PC-3 (cell line): ENCODE measurements at regions not wholly inside any gene's neighbourhood (a gene's known extent, or its start where the extent isn't known, plus 50 kb on each side); places are given as distances from the start of the nearest gene placed in this dataset.

ENCODE experiments used
- ATAC-seq: fragments of 200-7000 bp; cut with Tn5 transposase; 2 replicates; pipeline ENCODE4 v1.9.1; 2020; ENCODE audit warnings: mild to moderate bottlenecking, moderate library complexity
- BruUV-seq: library from RNA; stranded (reverse); fragments of 400-500 nt; replicated peaks from 2 replicates; lab custom pipeline; 2021; lab: Mats Ljungman, UMichigan
- CTCF ChIA-PET: fragments of 300-600 bp; sonication (Branson Sonifier 250); formaldehyde crosslinking; loops from one replicate; lab custom pipeline; 2022; ENCODE audit warnings: antibody characterized with exemption; lab: Charles Lee
- POLR2A ChIA-PET: fragments of 300-600 bp; sonication (Branson Sonifier 250); formaldehyde crosslinking; loops from one replicate; lab custom pipeline; 2022; ENCODE audit warnings: antibody characterized with exemption; ENCODE audit not compliant: unreplicated experiment; lab: Charles Lee
- DNase-seq: peaks from one replicate; pipeline ENCODE4 v3.0.0-alpha.2; 2015
- H2AFZ ChIP-seq: fragments of 300-600 bp; sonication (generic); 2 replicates; pipeline ENCODE4 v1.6.0; 2016; ENCODE audit warnings: antibody characterized with exemption, low read length
- H3F3A ChIP-seq: fragments of 300-600 bp; sonication (generic); one replicate; pipeline ENCODE4 v1.6.0; 2017; ENCODE audit warnings: antibody characterized with exemption, low read length, control low read depth, mild to moderate bottlenecking; ENCODE audit not compliant: unreplicated experiment
- H3K27ac ChIP-seq: fragments of 300-600 bp; sonication (generic); 2 replicates; pipeline ENCODE4 v1.5.1; 2016; ENCODE audit warnings: mild to moderate bottlenecking, low read length
- H3K27me3 ChIP-seq: fragments of 300-600 bp; sonication (generic); 2 replicates; pipeline ENCODE4 v1.6.1; 2016; ENCODE audit warnings: low read length, mixed read lengths
- H3K36me3 ChIP-seq: fragments of 300-600 bp; sonication (generic); 2 replicates; pipeline ENCODE4 v1.6.1; 2016; ENCODE audit warnings: low read depth, mixed run types, low read length, mixed read lengths
- H3K4me1 ChIP-seq: fragments of 300-600 bp; sonication (generic); 2 replicates; pipeline ENCODE4 v1.5.1; 2016; ENCODE audit warnings: low read length; ENCODE audit not compliant: insufficient read depth
- H3K4me2 ChIP-seq: fragments of 300-600 bp; sonication (generic); 2 replicates; pipeline ENCODE4 v1.6.0; 2016; ENCODE audit warnings: low read length
- H3K4me3 ChIP-seq: fragments of 300-600 bp; sonication (generic); 2 replicates; pipeline ENCODE4 v1.5.1; 2016; ENCODE audit warnings: mild to moderate bottlenecking, low read length, mixed read lengths
- H3K79me2 ChIP-seq: fragments of 300-600 bp; sonication (generic); 2 replicates; pipeline ENCODE4 v1.6.1; 2017; ENCODE audit warnings: low read length, mixed read lengths
- H3K9ac ChIP-seq: fragments of 300-600 bp; sonication (generic); 2 replicates; pipeline ENCODE4 v1.6.0; 2016; ENCODE audit warnings: mild to moderate bottlenecking, low read length
- H3K9me2 ChIP-seq: fragments of 300-600 bp; sonication (generic); replicated peaks from 2 replicates; pipeline ENCODE4 v1.6.1; 2016; ENCODE audit warnings: mixed run types, low read length, mixed read lengths
- H3K9me3 ChIP-seq: fragments of 300-600 bp; sonication (generic); 2 replicates; pipeline ENCODE4 v1.6.1; 2016; ENCODE audit warnings: low read length, mixed read lengths
- H4K20me1 ChIP-seq: fragments of 300-600 bp; sonication (generic); 2 replicates; pipeline ENCODE4 v1.6.1; 2016; ENCODE audit warnings: low read length, mixed read lengths
- CTCF ChIP-seq: fragments of 300-600 bp; sonication (generic); conservative IDR thresholded peaks from 2 replicates; pipeline ENCODE4 v1.5.1; 2017; ENCODE audit warnings: antibody characterized with exemption, low read depth, mild to moderate bottlenecking, low read length
- EZH2 ChIP-seq: fragments of 300-600 bp; sonication (generic); IDR thresholded peaks from one replicate; pipeline ENCODE4 v1.6.1; 2017; ENCODE audit warnings: antibody characterized with exemption, mild to moderate bottlenecking, low read length; ENCODE audit not compliant: unreplicated experiment
- EZH2phosphoT487 ChIP-seq: fragments of 300-600 bp; sonication (generic); IDR thresholded peaks from 2 replicates; pipeline ENCODE4 v1.6.1; 2018; ENCODE audit warnings: mild to moderate bottlenecking, antibody characterized with exemption, low read length, borderline replicate concordance
- intact Hi-C: fragments of 100-400 bp; cut with micrococcal nuclease; formaldehyde crosslinking; loops from 2 replicates; pipeline ENCODE4 v1.9.0; 2023

GRCh38 chr17:22703786-22704441, 1011.6 kb downstream of the KCNJ18 start:
- DNase-seq, result no peak
- POLR2A ChIA-PET, result no interaction called here
- no peak for ATAC-seq

GRCh38 chr17:22704674-22705073, 1012.4 kb downstream of the KCNJ18 start:
- Histone ChIP-seq H3K9me2 (no peaks in the 10 kb centered on the region), H3K9me3 (peaks cover 12% of the 10 kb centered on the region; the same call in 1 of the 2 replicates), H2AFZ (no peak overlapping the region), H3F3A (no peaks in the 10 kb centered on the region), H3K27ac (no peak overlapping the region), H3K27me3 (no peaks in the 10 kb centered on the region), H3K4me3 (no peak overlapping the region), H3K79me2 (no peaks in the 10 kb centered on the region), H4K20me1 (no peaks in the 10 kb centered on the region), H3K36me3 (no peaks in the 10 kb centered on the region), H3K9ac (no peak overlapping the region), H3K4me1 (no peaks in the 10 kb centered on the region), H3K4me2 (no peak overlapping the region)
- ChIA-PET CTCF (no interaction called here), POLR2A (no interaction called here)
- DNase-seq (peak; percentile 8), ATAC-seq (no peak)
- TF ChIP-seq EZH2 (no peak), CTCF (no peak), EZH2phosphoT487 (no peak)
- BruUV-seq, result no TSS peak
- intact Hi-C loops, result no loop called here

More at GRCh38 chr17:22703786-22704441, 1011.6 kb downstream of the KCNJ18 start:
- CTCF ChIA-PET, result no interaction called here
- H3K4me1 ChIP-seq, result no peaks in the 10 kb centered on the region
- no peaks in the 10 kb centered on the region for H3K9me2 ChIP-seq
- no peaks in the 10 kb centered on the region for H4K20me1 ChIP-seq
- H3K36me3 ChIP-seq, result no peaks in the 10 kb centered on the region
- intact Hi-C loops, result no loop called here
- no peak overlapping the region for H2AFZ ChIP-seq
- H3K27ac ChIP-seq, result no peak overlapping the region
- H3K27me3 ChIP-seq, result no peaks in the 10 kb centered on the region
- no peak overlapping the region for H3K4me3 ChIP-seq
- H3F3A ChIP-seq, result no peaks in the 10 kb centered on the region
- TF ChIP-seq EZH2 (no peak), CTCF (no peak), EZH2phosphoT487 (no peak)
- H3K9me3 ChIP-seq, result peaks cover 13% of the 10 kb centered on the region
- no peak overlapping the region for H3K9ac ChIP-seq
- no TSS peak for BruUV-seq
- no peaks in the 10 kb centered on the region for H3K79me2 ChIP-seq
- H3K4me2 ChIP-seq, result no peak overlapping the region

GRCh38 chr17:22707626-22708025, 1015.3 kb downstream of the KCNJ18 start:
- intact Hi-C loops, result no loop called here
- POLR2A ChIA-PET, result no interaction called here
- H3K79me2 ChIP-seq, result no peaks in the 10 kb centered on the region
- no peaks in the 10 kb centered on the region for H4K20me1 ChIP-seq
- H3K27ac ChIP-seq, result no peak overlapping the region
- H3K4me1 ChIP-seq, result no peaks in the 10 kb centered on the region
- ATAC-seq, result no peak
- TF ChIP-seq CTCF (no peak), EZH2 (no peak), EZH2phosphoT487 (no peak)
- H3K27me3 ChIP-seq, result no peaks in the 10 kb centered on the region
- BruUV-seq, result no TSS peak
- H3K4me3 ChIP-seq, result no peak overlapping the region
- no peaks in the 10 kb centered on the region for H3K9me2 ChIP-seq
- peaks cover 6% of the 10 kb centered on the region; the same call in 1 of the 2 replicates for H3K9me3 ChIP-seq
- CTCF ChIA-PET, result no interaction called here
- H3K9ac ChIP-seq, result no peak overlapping the region
- no peaks in the 10 kb centered on the region for H3F3A ChIP-seq
- no peak overlapping the region for H3K4me2 ChIP-seq
- no peak for DNase-seq
- H2AFZ ChIP-seq, result no peak overlapping the region
- H3K36me3 ChIP-seq, result no peaks in the 10 kb centered on the region
